ENCODE measurements at regions not wholly inside any gene's neighbourhood (a gene's known extent, or its start where the extent isn't known, plus 50 kb on each side); places are given as distances from the start of the nearest gene placed in this dataset.

DNA sequence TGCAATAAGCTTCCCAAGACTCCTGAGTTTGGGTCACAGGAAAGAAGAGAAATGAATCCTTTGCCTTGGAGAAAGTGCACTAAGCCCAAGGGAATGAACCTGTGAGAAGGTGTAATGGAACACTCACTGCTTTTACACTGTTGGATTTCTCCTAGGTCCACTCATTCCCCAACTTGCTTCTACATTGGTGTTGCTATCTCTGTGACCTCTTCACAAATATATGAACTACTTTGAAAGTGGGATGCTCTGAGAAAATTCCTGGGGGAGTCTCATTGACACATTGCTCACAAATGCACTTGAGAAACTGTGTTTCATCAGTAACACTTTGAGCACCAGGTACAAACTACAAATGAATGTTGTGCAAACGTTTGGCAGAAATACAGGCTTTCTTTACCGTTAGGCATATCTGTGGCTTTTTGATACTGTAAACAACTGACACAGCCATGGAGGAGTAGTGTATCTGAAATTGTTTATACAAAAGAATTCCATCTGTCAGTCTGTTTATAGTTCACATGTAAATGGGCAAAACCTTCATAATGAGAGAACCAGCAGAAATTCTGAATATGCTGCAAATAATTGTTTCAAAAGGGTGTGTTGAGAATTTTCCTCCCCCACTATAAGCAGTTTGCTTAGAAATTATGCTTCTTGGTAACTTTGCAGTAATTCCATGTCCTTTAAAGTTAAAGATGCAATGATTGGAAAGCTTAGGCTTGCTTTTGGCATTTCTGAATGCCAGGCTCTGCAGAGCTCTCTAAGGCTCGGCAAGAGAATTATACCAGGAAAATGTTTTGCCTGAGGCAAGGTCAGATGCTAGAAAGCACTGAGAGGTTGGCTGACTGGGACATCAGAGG is 348.5 kb upstream of the DDHD1 start (continued):
- TF ChIP-seq, protein P1, sequence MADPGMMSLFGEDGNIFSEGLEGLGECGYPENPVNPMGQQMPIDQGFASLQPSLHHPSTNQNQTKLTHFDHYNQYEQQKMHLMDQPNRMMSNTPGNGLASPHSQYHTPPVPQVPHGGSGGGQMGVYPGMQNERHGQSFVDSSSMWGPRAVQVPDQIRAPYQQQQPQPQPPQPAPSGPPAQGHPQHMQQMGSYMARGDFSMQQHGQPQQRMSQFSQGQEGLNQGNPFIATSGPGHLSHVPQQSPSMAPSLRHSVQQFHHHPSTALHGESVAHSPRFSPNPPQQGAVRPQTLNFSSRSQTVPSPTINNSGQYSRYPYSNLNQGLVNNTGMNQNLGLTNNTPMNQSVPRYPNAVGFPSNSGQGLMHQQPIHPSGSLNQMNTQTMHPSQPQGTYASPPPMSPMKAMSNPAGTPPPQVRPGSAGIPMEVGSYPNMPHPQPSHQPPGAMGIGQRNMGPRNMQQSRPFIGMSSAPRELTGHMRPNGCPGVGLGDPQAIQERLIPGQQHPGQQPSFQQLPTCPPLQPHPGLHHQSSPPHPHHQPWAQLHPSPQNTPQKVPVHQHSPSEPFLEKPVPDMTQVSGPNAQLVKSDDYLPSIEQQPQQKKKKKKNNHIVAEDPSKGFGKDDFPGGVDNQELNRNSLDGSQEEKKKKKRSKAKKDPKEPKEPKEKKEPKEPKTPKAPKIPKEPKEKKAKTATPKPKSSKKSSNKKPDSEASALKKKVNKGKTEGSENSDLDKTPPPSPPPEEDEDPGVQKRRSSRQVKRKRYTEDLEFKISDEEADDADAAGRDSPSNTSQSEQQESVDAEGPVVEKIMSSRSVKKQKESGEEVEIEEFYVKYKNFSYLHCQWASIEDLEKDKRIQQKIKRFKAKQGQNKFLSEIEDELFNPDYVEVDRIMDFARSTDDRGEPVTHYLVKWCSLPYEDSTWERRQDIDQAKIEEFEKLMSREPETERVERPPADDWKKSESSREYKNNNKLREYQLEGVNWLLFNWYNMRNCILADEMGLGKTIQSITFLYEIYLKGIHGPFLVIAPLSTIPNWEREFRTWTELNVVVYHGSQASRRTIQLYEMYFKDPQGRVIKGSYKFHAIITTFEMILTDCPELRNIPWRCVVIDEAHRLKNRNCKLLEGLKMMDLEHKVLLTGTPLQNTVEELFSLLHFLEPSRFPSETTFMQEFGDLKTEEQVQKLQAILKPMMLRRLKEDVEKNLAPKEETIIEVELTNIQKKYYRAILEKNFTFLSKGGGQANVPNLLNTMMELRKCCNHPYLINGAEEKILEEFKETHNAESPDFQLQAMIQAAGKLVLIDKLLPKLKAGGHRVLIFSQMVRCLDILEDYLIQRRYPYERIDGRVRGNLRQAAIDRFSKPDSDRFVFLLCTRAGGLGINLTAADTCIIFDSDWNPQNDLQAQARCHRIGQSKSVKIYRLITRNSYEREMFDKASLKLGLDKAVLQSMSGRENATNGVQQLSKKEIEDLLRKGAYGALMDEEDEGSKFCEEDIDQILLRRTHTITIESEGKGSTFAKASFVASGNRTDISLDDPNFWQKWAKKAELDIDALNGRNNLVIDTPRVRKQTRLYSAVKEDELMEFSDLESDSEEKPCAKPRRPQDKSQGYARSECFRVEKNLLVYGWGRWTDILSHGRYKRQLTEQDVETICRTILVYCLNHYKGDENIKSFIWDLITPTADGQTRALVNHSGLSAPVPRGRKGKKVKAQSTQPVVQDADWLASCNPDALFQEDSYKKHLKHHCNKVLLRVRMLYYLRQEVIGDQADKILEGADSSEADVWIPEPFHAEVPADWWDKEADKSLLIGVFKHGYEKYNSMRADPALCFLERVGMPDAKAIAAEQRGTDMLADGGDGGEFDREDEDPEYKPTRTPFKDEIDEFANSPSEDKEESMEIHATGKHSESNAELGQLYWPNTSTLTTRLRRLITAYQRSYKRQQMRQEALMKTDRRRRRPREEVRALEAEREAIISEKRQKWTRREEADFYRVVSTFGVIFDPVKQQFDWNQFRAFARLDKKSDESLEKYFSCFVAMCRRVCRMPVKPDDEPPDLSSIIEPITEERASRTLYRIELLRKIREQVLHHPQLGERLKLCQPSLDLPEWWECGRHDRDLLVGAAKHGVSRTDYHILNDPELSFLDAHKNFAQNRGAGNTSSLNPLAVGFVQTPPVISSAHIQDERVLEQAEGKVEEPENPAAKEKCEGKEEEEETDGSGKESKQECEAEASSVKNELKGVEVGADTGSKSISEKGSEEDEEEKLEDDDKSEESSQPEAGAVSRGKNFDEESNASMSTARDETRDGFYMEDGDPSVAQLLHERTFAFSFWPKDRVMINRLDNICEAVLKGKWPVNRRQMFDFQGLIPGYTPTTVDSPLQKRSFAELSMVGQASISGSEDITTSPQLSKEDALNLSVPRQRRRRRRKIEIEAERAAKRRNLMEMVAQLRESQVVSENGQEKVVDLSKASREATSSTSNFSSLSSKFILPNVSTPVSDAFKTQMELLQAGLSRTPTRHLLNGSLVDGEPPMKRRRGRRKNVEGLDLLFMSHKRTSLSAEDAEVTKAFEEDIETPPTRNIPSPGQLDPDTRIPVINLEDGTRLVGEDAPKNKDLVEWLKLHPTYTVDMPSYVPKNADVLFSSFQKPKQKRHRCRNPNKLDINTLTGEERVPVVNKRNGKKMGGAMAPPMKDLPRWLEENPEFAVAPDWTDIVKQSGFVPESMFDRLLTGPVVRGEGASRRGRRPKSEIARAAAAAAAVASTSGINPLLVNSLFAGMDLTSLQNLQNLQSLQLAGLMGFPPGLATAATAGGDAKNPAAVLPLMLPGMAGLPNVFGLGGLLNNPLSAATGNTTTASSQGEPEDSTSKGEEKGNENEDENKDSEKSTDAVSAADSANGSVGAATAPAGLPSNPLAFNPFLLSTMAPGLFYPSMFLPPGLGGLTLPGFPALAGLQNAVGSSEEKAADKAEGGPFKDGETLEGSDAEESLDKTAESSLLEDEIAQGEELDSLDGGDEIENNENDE (IDR thresholded peaks at IDR 0.05; ENCODE audit: insufficient replicate concordance, low read length), result no peak
- TF ChIP-seq TCF12 (IDR thresholded peaks at IDR 0.05; ENCODE audit: low read depth, low read length) (no peak), MAFK (IDR thresholded peaks at IDR 0.05; ENCODE audit: low read depth, low read length) (no peak), HDAC2 (IDR thresholded peaks at IDR 0.05; ENCODE audit: borderline replicate concordance in 1 of 2, low read depth in 2 of 2, low read length in 2 of 2) (no peak), SIX5 (IDR thresholded peaks at IDR 0.05; ENCODE audit: low read depth, low read length) (no peak), SP1 (IDR thresholded peaks at IDR 0.05; ENCODE audit: low read depth, low read length) (no peak), HDAC6 (IDR thresholded peaks at IDR 0.05; ENCODE audit: low read depth, low read length) (no peak), CHD1 (IDR thresholded peaks at IDR 0.05; ENCODE audit: low read depth, low read length) (no peak), BRCA1 (IDR thresholded peaks at IDR 0.05; ENCODE audit: low read depth, low read length) (no peak)

Data from H1 (cell line).